GM21619 (cell line): ENCODE measurements at regions not wholly inside any gene's neighbourhood (a gene's known extent, or its start where the extent isn't known, plus 50 kb on each side); places are given as distances from the start of the nearest gene placed in this dataset.
A peak's percentile ranks its signal among the peaks of the same experiment; 100 is the strongest.
"Not testable (repeated sequence)": the region's sequence is repeated elsewhere in the genome, so short reads cannot be mapped to it uniquely, and the experiment has no call there.

Experiments
- ATAC-seq: cut with Tn5 transposase; IDR thresholded peaks from one replicate; pipeline ENCODE4 v1.9.1; 2021; ENCODE audit not compliant: unreplicated experiment

DNA sequence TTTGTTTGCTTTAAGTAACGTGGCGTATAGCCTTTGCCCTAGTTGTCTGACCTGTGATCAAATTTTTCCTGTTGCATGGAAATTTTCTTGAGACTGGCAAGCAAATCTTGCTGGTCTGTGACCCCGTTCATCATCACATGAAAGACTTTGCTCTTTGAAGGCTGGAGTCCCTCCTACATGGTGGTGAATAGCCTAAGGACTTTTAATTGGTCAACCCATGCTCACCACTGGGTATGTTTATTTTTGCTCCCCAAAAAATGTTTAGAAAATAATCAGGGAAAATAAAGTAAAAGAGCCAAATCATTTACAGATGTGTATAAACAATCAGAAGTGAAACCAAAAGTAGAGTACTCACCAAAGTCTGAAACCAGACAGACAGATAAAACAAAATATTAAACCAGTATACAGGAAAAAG is 1075.3 kb upstream of the ALCAM start:
- peak; percentile 73 for ATAC-seq

DNA sequence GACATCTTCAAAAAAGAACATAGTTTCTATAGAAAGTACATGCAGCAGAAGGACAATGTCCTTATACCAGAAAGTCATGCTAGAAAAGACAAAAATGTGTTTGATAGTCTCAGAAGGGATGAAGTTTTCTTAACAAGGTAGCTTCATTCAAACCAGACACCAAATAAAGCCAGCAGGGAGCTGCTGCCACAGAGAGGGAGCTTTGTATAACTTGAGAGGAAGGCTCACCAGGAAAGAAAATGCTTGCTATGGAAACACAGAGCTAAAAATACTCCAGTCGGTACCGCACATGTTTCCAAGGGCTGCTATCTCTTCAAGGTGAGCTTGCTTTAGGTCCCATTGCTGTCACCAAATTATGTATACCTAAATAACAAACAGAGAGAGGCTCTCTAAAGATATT is 1074.8 kb upstream of the ALCAM start:
- peak; percentile 22 for ATAC-seq

DNA sequence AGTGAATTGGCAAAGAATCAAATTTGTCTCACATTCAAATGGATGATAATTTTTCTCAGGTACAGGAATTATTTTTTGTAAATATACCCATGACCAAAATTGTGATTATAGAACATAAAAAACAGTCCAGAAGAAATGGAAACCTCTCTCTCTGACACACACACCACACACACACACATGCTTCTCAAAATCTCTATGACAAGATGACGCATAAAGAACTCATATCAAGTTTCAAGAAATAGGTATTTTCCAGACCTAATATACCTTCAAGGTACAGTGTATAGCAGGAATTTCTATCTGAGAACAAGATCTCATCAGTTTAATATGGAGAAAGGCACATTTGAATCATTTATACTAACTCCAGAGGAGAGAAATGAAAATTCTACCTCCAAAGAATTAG is 1069.1 kb upstream of the ALCAM start:
- ATAC-seq = no peak

DNA sequence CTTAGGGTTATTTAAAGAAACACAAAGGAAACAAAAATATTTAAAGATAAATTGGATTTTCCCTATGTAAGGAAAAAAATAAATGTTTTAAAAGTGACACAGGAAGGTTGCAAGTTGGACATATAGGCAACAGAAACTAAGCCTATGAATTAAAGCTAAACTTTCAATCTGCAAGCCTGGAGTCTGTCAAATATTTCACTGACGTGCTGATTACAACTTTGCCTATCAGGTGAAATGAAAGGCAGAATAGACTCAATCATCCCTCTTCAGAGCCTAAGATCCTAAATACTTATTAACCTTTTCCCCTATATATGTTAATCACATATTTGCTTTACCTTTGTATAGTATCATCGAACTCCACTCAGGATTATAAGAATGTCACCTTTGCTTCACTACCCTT is 1068.0 kb upstream of the ALCAM start:
- ATAC-seq = no peak

DNA sequence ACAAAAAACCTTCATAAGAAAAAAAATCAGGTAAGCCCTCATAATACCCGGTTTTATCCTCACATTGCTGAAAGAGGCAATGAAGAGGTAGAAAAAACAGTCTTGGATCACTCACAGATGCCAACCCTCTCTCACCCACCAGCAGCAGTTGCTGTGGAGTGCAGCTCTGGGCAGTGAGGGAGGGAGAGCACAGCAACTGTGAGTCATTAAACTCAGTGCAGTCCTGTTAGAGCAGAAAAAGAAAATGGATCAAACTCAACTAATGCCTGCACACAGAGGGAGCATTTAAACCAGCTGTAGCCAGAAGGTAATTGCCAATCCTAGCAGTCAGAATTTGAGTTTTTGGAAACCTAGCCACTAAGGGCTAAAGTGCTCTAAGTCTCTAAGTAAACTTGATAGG is 1050.6 kb upstream of the ALCAM start:
- ATAC-seq = no peak

DNA sequence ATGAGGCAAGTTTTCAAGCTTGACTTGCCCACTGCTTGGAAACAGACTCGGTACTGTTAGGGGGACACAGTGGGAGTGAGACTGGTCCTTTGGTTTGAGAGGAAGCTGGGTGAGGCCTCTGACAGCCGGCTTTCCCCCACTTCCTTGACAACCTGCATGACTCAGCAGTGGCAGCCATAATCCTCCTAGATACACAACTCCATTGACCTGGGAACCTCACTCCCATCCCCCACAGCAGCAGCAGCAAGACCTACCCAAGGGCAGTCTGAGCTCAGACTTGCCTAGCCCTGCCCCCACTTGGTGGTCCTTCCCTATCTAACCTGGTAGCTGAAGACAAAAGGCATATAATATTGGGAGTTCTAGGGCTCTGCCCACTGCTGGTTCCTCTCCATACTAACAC is 1043.5 kb upstream of the ALCAM start:
- ATAC-seq = no peak

DNA sequence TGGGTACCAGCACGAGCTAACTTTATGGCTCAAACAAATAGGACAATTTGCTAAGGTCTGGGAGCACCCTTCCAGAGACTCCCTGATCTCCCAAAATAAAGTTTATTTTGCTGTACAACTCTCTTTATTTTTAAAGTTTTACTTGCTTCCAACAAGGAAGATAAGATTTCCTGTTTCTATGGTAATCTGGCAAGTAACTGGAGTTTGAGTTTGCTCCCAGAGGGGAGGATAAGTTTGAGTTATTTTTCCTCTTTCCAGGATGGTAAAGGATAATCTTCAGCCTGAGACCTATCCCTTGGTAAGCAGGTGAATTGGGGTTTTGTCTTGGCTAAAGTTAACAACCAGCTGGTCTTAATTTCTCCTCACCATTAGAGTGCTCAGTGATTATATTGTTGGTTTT is 1019.4 kb upstream of the ALCAM start:
- no peak for ATAC-seq

DNA sequence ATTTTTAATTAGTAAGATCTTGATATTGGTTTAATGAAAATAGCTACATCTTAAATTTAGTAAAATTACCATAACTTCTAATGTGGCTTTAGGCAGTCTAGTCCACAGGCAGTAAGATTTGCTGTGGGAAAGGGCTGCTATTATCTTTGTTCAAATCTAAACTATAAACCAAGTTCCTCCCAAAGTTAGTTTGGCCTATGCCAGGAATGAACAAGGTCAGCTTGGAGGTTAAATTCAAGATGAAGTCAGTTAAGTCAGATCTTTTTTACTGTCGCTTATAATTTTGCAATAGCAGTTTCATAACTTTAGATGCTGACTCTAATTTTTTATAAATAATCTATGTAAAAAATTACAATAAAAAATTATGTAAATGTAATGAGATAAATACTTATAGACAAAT is 1016.9 kb upstream of the ALCAM start:
- no peak for ATAC-seq

DNA sequence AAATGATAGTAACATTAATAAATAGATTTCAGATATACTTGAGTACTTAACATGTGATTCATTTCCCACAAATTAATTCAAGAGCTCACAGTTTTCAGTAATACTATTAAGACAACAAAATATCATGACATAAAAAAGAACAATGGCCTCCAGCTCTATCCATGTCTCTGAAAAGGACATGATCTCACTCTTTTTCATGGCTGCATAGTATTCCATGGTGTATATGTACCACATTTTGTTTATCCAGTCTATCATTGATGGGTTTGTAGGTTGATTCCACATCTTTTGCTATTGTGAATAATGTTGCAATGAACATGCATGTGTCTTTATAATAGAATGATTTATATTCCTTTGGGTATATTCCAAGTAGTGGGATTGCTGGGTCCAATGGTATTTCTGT is 1012.8 kb upstream of the ALCAM start:
- no peak for ATAC-seq

DNA sequence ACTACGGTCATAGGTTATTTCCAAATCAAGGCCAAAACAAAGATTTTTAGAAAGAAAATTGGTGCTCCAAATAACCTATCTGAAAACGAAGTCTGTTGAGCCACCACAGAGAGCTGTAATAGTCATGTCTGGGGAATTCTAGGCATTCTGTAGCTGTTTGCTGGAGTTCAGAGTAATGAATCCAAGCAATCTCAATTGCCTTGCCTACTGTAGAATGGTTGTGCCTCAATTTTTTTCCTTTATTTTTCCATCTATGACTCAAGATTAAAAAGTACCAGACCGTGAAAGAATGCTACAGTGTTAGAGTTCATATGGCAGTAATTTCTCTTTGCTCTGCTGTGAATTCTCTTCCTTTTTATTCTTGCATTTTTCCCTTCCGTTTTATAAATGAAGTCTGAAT is 1007.2 kb upstream of the ALCAM start:
- ATAC-seq = no peak

DNA sequence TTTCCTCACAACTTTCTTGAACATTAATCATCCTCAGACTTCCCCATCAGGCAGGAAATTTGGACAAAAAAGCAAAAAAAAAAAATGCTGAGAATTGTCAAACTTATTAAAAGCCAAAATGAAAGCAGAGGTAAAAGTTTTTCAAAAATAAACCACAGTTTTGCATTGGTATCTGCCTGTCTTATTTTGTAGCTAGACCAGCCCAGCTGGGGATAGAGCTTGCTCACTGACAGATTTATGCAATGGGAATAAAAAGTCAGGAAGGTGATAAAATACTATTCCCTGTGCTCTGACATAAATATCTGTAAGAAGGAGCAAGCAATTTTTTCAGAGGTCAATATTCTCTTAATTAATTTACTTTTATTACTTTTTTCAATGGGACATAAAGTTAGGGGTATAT is 1006.7 kb upstream of the ALCAM start:
- no peak for ATAC-seq

DNA sequence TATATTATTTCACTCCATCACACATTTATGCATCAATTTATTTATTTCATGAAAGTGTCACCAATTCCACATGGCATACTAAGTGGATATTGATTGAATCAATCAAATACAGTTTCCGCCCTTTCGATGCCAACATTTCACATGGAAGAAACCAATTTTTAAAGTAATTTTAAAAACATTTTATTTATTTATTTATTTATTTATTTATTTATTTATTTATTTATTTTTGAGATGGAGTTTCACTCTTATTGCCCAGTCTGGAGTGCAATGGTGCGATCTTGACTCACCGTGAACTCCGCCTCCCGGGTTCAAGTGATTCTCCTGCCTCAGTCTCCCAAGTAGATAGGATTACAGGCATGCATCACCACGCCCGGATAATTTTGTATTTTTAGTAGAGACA is 1005.0 kb upstream of the ALCAM start:
- not testable (repeated sequence) for ATAC-seq

DNA sequence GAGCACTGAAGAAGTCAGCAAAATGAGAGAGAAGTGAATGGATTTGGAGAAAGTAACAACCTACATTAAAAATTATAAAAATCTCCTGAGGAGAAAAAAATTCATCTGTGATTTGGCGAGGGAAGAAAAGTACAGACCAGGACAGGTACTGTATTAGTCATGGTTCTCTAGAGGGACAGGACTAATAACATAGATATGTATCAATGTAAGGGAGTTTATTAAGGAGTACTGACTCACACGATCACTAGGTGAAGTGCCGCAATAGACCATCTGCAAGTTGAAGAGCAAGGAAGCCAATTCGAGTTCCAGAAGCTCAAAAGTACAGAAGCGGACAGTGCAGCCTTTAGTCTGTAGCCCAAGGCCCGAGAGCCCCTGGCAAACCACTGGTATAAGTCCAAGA is 1004.4 kb upstream of the ALCAM start:
- ATAC-seq = no peak

DNA sequence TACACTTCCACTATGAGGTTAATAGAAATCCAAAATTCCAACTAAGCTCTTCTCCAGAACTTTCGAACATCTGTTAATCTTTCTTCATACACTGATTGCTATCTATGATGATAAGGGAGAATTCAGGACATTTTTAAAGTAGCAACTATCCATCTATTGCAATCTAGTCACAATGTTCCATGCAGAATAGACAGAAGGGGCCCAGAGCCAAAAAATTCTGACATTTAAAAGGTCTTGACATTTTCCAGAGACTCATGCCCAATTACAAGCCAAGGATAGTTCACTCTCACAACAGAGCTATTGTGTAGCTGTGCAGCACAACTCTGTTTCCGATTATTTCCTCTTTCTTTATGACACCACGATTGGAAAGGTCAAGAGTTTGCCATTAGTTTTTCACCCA is 999.7 kb upstream of the ALCAM start:
- no peak for ATAC-seq

DNA sequence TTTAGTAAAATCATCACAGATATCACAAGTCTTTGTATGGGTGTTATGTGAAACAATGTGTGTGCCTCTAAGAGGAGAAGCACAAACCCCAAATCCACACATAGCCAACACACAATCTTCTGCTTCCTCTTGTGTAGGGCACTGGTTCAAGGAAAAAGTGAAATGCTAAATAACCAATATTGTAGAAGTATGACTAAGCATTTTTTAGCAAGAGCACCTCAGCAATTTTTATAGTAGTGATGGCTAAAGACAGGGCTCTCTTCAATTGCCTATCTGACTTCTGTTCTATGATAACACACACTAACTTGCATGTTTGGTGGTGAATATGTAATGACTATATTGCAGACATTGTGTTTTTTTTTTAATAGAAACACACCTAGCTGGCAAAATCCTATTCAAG is 997.9 kb upstream of the ALCAM start:
- no peak for ATAC-seq

DNA sequence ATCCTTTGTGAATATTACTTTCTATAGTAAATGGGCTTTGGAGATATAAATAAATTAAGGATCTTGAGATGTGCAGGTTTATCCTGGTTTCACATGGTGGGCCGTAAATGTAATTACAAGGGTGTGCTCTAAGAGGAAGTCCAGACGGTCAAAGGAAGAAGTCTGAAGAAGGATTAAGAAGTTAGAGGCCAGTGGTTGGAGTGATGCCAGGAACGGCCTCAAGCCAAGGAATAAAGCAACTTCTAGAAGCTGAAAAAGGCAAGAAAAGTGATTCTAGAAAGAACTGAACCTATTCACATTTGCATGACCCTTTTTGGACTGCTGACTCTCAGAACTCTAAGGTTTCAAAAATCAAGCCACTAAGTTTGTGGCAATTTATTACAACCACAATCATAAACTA is 981.3 kb upstream of the ALCAM start:
- ATAC-seq = no peak

DNA sequence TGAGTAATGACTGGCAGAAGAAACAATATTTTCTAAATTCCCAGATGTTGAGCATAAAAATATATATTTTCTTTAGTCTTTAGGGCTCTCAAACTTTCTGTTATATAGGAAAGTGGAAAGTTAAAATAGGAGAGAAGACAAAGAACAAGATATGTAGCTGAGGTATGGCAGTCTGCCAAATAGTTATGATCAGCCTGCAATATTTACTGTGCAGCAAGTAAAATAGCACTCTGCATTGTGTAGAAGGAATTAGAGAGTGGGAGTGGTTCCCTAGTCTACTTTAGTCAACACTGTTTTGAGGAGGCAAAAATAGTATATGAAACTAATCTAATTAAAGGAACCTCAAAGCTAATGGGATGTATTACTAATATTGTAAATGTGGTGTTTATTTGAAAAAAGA is 978.1 kb upstream of the ALCAM start:
- ATAC-seq = no peak

DNA sequence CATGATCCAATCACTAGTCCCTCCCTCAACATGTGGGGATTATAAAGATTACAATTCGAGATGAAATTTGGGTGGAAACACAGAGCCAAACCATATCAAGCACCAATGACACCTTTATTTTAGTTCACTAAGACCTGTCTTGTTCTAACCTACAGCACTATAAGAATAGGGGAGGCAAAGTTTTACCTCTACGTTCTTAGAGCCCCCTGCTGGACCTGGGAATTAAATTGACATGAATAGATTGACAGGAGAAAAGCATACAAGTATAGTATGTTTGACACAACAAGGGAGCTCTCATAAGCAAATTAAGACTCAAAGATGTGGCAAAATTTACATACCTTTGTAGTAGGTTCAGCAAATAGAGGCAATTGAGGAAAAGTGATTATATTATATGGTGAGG is 974.4 kb upstream of the ALCAM start:
- no peak for ATAC-seq

DNA sequence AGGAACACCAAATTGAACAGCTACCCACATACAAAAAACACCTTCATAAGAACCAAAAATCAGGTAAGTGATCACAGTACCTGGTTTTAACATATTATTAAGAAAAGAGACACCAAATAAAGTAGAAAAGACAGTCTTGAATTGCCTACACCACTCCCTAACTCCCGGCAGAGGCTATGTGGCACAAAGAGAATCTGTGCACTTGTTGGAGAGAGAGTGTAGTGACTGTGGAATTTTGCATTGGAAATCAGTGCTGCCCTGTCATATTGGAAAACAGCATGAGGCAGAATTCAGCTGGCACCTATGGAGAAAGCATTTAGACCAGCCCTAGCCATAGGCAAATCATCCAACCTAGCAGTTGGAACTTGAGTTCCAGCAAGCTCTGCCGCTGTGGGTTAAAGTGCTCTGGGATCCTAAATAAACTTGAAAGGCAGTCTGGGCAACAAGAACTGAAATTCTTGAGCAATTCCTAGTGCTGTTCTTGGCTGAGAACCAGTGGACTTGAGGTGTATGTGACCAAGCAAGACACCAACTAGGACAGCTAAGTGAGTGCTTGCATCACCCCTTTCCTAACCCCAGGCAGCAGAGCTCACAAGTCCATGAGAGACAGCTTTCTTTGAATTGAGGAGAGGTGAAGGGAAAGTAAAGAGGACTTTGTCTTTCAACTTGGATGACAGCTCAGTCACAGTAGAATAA is 969.6 kb upstream of the ALCAM start:
- no peak for ATAC-seq

DNA sequence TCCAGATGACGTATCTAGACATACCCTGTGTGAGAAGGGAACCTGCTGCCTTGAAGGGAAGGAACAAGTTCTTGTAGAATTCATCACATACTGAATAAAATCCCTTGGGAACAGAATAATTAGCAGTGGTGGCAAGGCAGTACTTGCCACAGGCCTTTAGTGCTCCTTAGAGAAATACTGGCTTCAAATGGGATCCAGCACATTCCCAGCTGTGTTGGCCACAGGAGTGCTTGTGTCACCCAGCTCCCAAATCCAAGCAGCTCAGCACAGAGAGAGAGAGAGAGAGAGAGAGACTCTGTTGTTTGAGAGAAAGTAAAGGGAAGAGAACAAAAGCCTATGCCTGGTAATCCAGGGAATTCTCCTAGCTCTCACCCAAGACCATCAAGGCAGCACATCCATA is 969.0 kb upstream of the ALCAM start:
- no peak for ATAC-seq

DNA sequence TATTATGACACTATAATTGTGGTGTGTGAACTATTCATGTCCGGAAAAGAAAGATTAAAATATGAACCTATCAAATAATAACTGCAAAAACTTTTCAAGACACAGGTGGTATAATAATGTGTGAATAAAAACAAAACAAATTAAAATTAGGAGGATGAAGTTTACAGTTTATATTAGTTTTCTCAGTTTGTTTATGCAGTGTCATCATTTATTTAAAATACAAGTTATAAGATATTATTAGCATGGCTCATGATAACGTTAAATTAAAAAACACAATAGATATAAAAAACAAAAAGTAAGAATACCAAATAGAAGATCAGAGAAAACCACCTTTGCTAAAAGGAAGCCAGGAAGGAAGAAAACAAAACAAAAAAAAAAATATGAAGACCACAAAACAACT is 963.8 kb upstream of the ALCAM start:
- no peak for ATAC-seq

DNA sequence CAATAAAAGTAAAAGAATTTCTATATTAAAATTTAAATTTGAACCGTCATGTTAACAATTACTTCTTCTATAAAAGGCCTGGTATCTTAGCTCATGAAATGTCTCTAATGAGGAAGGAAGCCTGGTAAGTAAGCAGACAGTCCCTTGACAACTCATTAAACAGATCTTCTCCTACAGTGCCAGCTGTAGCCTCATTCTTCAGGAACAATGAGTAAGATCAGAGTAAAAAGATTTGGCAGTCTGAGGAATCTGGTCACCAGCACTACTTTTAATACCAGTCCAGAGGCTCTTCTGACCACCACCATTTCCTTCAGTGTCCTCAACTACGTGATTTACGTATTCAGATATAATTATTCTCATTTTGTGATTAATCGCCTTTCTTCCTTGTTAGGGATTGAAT is 955.0 kb upstream of the ALCAM start:
- no peak for ATAC-seq
